ENCODE measurements at regions not wholly inside any gene's neighbourhood (a gene's known extent, or its start where the extent isn't known, plus 50 kb on each side); places are given as distances from the start of the nearest gene placed in this dataset.

GRCh38 chr3:194867270-194867983 lies 181.7 kb downstream of the FAM43A start:
- no peak for TF ChIP-seq CTCF (IDR thresholded peaks at IDR 0.05)
- no peak for TF ChIP-seq EZH2 (IDR thresholded peaks at IDR 0.05; ENCODE audit: borderline replicate concordance, insufficient read depth, low read depth, low read length, poor library complexity, severe bottlenecking)

Measured in B cell (primary cell).